Right atrium auricular region (tissue), 2 donors: ENCODE measurements at regions not wholly inside any gene's neighbourhood (a gene's known extent, or its start where the extent isn't known, plus 50 kb on each side); places are given as distances from the start of the nearest gene placed in this dataset.
"Not testable (repeated sequence)": the region's sequence is repeated elsewhere in the genome, so short reads cannot be mapped to it uniquely, and the experiment has no call there.

ENCODE experiments used
- DNase-seq: peaks from one replicate; pipeline ENCODE4 v3.0.0-alpha.2; 2019; ENCODE audit warnings: low spot score
- H3K27ac ChIP-seq, 2 donors: fragments of 200-600 bp; sonication (generic); 1 replicate in 1 of 2; 2 replicates in 1 of 2; pipeline ENCODE4 v1.5.1; 2016 to 2019
- H3K27me3 ChIP-seq, 2 donors: fragments of 200-600 bp; sonication (generic); one replicate each; pipeline versions ENCODE4 v1.5.1 to v1.6.0; 2017 to 2019
- H3K36me3 ChIP-seq: fragments of 200-600 bp; sonication (generic); one replicate; pipeline ENCODE4 v1.5.1; 2016
- H3K4me1 ChIP-seq, 2 donors: fragments of 200-600 bp; sonication (generic); one replicate each; pipeline versions ENCODE4 v1.5.1 to v1.6.0; 2017 to 2019
- H3K4me3 ChIP-seq, 2 donors: fragments of 200-600 bp; sonication (generic); 1 replicate in 1 of 2; 2 replicates in 1 of 2; pipeline ENCODE4 v1.5.1; 2017 to 2019; ENCODE audit warnings: mild to moderate bottlenecking in 1 of 2, moderate library complexity in 1 of 2
- H3K9me3 ChIP-seq, 2 donors: fragments of 200-600 bp; sonication (generic); one replicate each; pipeline ENCODE4 v1.5.1; 2019
- TF ChIP-seq, protein P1 (sequence below), 2 donors: fragments of 200-600 bp; sonication (generic); IDR thresholded peaks; one replicate each; pipeline ENCODE4 v1.5.1; 2019; ENCODE audit warnings: antibody characterized with exemption in 2 of 2

DNA sequence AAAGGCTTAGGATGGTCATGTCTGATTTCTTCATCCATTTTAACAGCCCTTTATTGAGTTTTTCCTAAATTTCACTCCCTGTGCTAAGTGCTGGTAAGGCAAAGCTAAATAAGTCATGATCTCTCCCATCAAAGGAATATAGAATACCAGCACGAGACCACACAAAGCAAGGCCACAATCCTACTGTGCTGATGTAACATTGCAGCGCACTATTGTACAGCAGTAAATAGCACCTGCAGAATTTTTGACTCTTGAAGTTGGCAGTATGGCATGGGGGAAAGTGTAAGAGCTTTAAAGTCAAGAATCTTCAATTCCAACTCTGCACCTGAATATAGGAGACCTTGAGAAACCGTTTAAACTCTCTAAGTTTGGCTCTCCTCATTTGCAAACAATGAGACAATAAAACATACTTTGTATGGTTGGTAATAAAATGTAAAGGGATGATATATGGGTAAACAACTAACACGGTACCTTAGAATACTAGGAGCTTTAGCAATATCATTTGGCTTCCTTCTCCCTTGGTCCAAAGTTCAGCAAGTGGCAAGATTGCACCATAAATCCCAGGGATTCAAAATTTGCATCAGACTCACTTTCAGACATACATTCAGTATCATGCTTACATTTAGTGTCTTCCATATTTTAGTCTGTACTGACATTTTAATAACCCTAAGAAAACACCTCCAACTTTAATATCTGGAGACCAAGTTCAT, 132.9 kb upstream of the PRDX6 start:
- no peak overlapping the region for H3K27ac ChIP-seq
- H3K9me3 ChIP-seq = no peaks in the 10 kb centered on the region
- TF ChIP-seq, protein P1, sequence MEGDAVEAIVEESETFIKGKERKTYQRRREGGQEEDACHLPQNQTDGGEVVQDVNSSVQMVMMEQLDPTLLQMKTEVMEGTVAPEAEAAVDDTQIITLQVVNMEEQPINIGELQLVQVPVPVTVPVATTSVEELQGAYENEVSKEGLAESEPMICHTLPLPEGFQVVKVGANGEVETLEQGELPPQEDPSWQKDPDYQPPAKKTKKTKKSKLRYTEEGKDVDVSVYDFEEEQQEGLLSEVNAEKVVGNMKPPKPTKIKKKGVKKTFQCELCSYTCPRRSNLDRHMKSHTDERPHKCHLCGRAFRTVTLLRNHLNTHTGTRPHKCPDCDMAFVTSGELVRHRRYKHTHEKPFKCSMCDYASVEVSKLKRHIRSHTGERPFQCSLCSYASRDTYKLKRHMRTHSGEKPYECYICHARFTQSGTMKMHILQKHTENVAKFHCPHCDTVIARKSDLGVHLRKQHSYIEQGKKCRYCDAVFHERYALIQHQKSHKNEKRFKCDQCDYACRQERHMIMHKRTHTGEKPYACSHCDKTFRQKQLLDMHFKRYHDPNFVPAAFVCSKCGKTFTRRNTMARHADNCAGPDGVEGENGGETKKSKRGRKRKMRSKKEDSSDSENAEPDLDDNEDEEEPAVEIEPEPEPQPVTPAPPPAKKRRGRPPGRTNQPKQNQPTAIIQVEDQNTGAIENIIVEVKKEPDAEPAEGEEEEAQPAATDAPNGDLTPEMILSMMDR (IDR thresholded peaks at IDR 0.05) = no peak
- no peak for DNase-seq
- H3K27me3 ChIP-seq = no peaks in the 10 kb centered on the region
- no peaks in the 10 kb centered on the region for H3K4me1 ChIP-seq
- H3K4me3 ChIP-seq = no peak overlapping the region
- H3K36me3 ChIP-seq = no peaks in the 10 kb centered on the region

DNA sequence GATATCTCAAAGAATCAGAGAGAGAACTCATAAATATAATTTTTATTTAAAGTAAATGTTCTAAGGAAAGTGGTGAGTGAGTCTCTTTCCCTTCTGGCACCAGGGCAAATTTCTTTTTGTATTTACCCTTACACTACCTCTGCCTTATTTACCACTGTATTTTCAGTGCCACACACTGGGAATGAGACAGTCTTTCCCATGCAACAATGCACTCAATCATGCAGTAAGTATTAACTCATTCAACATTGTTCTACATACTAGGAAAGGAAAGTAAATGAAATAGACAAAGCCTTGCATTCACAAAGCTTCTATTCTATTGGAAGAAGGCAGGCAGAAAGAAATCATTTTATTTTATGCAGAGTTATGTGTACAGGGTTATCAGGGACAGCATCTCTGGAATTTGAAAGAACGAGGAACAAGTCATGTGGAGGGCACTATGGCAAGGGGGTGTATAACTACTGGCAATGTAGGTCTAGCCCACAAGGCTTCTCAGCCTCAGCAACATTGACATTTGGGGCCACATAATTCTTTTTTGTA, 129.8 kb upstream of the PRDX6 start:
- Histone ChIP-seq H3K27me3 (no peaks in the 10 kb centered on the region), H3K4me1 (peaks cover 0 to 5% of the 10 kb centered on the region in 2 donors), H3K36me3 (no peaks in the 10 kb centered on the region), H3K9me3 (peaks cover 0 to 7% of the 10 kb centered on the region in 2 donors), H3K4me3 (no peak overlapping the region), H3K27ac (no peak overlapping the region)
- TF ChIP-seq, protein P1 (IDR thresholded peaks at IDR 0.05) = no peak
- DNase-seq = no peak

DNA sequence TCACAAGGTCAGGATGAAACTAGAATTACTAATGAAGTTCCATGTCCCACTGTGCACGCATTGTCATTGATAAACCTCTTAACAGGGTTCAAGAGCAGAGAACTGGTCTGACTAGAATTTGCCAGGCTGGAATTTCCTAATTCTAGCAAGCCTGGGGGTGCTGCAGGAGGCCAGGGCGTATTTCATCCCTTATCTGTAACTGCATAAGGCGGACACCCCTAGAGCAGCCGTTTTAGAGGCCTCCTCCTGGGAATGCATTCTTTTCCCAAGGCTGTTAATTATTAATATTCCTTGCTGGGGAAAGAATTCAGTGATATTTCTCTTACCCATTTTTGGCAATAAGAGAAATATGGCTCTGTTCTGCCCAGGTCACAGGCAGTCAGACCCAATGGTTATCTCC, 124.5 kb upstream of the PRDX6 start:
- not testable (repeated sequence) for H3K27ac ChIP-seq, H3K4me1 ChIP-seq, DNase-seq, H3K4me3 ChIP-seq, H3K27me3 ChIP-seq, H3K36me3 ChIP-seq
- H3K9me3 ChIP-seq = peaks cover 0 to 14% of the 10 kb centered on the region in 2 donors

DNA sequence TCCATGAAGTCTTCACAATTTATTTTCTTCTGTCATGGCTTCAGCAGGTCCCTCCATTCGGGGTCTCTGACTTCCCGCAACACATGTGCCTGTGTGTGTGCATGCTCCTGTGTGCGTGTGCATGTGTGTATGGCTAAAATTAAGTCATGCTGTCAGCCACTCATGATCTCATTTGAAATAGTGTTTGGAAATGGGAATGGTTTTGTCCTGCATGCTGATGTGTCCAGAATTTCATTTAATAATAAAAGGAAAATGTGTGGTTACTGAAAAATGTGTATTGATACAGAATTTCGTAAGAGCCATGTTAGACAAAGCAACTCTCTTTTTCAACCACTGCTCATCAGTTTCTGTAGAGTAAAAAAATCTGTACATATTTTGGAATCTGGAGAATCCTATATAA, 123.8 kb upstream of the PRDX6 start:
- TF ChIP-seq, protein P1 (IDR thresholded peaks at IDR 0.05) = no peak

DNA sequence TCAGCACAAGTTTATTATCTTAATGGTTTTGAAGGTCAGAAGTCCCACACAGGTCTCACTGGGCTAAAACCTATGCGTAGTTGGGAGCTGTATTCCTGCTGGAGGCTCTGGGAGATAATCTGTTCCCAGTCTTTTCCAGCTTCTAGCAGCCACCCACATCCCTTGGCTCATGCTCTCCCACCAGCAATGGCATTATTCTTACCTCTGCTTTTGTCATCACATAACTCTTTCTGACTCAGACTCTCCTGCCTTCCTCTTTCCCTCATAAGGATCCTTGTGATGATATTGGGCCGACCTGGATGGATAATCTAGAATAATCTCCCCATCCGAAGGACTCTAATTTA, 122.2 kb upstream of the PRDX6 start:
- DNase-seq = no peak
- H3K36me3 ChIP-seq = no peaks in the 10 kb centered on the region
- peaks cover 0 to 9% of the 10 kb centered on the region in 2 donors for H3K4me1 ChIP-seq
- TF ChIP-seq, protein P1 (IDR thresholded peaks at IDR 0.05) = no peak
- H3K27me3 ChIP-seq = no peaks in the 10 kb centered on the region
- H3K4me3 ChIP-seq = no peak overlapping the region
- no peak overlapping the region for H3K27ac ChIP-seq
- H3K9me3 ChIP-seq = peaks cover 0 to 14% of the 10 kb centered on the region in 2 donors

More for the DNA sequence above, 123.8 kb upstream of the PRDX6 start:
- Histone ChIP-seq H3K4me1 (peaks cover 0 to 9% of the 10 kb centered on the region in 2 donors), H3K9me3 (peaks cover 0 to 14% of the 10 kb centered on the region in 2 donors), H3K27ac (no peak overlapping the region), H3K4me3 (no peak overlapping the region), H3K27me3 (no peaks in the 10 kb centered on the region), H3K36me3 (no peaks in the 10 kb centered on the region)
- no peak for DNase-seq

DNA sequence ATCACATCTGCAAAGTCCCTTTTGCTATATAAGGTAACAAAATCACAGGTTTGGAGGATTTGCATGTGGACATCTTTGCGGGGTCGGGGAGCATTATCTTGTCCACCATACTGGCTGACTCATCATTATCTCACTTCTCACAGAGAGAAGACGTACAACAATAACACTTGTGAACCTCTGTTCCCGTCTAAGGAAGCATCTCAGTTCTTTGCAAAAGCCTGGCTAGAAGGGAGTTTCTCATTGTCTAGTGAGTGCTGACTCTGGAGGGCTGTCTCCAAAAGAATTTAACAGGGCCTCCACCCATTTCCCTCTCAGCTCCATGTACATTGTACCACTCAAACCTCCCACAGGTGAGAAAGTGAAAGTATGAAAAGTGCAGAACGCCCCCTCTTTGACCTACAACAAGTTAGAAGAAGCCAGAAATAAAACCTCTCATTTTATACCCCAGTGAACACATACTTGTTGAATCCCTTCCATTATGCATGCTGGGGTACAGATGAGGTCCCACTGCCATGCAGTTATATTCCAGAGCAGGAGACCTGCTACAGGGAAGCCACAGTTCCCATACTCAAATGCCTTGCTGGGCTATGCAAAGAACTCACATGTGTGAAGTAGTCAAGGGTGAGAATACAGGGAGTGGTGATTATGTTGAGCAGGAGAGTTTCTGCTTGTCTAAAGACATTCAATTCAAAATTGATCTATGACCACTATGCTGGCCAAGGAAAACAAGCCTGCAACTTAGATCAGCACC, 121.7 kb upstream of the PRDX6 start:
- DNase-seq = no peak
- Histone ChIP-seq H3K36me3 (no peaks in the 10 kb centered on the region), H3K4me3 (no peak overlapping the region), H3K27ac (no peak overlapping the region), H3K4me1 (peaks cover 0 to 8% of the 10 kb centered on the region in 2 donors), H3K9me3 (peaks cover 0 to 14% of the 10 kb centered on the region in 2 donors), H3K27me3 (no peaks in the 10 kb centered on the region)
- TF ChIP-seq, protein P1 (IDR thresholded peaks at IDR 0.05) = no peak
